ENCODE measurements at regions not wholly inside any gene's neighbourhood (a gene's known extent, or its start where the extent isn't known, plus 50 kb on each side); places are given as distances from the start of the nearest gene placed in this dataset.

DNA sequence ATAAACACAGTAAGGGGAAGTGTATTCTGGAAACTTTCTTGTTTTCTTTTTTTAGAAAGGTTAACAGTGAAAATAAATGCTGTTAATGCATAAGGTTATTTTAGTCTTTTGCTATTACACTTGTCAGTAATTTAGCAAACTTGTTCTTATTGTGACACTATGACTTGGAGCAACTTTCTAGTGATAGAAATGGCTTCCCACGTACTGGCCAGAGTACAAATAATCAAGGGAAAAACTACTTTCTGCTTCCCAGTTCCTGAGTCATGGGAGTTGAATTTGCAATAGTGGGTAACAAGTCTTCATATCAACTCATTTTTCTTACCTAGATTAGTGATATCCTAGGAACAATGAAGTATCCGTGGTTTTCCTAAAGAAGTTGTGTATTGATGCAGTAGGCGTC, 1072.3 kb downstream of the FLRT2 start:
- H3K9me3 ChIP-seq (ENCODE audit: insufficient read depth, low read length, severe bottlenecking) = no peaks in the 10 kb centered on the region
- H4K20me1 ChIP-seq (ENCODE audit: insufficient read depth, low read length) = no peaks in the 10 kb centered on the region
- no peaks in the 10 kb centered on the region for H3K79me2 ChIP-seq (ENCODE audit: insufficient read depth, low read length)
- ATAC-seq (ENCODE audit: insufficient read depth, low read depth) (no peak), DNase-seq (no peak)
- no peak overlapping the region for H3K9ac ChIP-seq (ENCODE audit: low read depth, low read length)
- TF ChIP-seq EZH2 (IDR thresholded peaks at IDR 0.05; ENCODE audit: borderline replicate concordance, low read depth, low read length, severe bottlenecking) = no peak
- TF ChIP-seq, protein P1, sequence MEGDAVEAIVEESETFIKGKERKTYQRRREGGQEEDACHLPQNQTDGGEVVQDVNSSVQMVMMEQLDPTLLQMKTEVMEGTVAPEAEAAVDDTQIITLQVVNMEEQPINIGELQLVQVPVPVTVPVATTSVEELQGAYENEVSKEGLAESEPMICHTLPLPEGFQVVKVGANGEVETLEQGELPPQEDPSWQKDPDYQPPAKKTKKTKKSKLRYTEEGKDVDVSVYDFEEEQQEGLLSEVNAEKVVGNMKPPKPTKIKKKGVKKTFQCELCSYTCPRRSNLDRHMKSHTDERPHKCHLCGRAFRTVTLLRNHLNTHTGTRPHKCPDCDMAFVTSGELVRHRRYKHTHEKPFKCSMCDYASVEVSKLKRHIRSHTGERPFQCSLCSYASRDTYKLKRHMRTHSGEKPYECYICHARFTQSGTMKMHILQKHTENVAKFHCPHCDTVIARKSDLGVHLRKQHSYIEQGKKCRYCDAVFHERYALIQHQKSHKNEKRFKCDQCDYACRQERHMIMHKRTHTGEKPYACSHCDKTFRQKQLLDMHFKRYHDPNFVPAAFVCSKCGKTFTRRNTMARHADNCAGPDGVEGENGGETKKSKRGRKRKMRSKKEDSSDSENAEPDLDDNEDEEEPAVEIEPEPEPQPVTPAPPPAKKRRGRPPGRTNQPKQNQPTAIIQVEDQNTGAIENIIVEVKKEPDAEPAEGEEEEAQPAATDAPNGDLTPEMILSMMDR (IDR thresholded peaks at IDR 0.05; ENCODE audit: borderline replicate concordance, extremely low read depth, low read length, poor library complexity, severe bottlenecking) = no peak
- no peak overlapping the region for H3K27ac ChIP-seq (ENCODE audit: low read length)
- H3K27me3 ChIP-seq (ENCODE audit: insufficient read depth, low read length, poor library complexity) = no peaks in the 10 kb centered on the region
- peaks cover 16% of the 10 kb centered on the region for H3K4me1 ChIP-seq (ENCODE audit: insufficient read depth, low read length)
- H3K4me3 ChIP-seq (ENCODE audit: low read depth in 1 of 2, low read length in 2 of 2) = no peak overlapping the region
- no peaks in the 10 kb centered on the region for H3K36me3 ChIP-seq (ENCODE audit: insufficient read depth, low read length)
- no peak overlapping the region for H3K4me2 ChIP-seq (ENCODE audit: insufficient read depth, low read length)
- no peak overlapping the region for H2AFZ ChIP-seq (ENCODE audit: low read depth, low read length)

DNA sequence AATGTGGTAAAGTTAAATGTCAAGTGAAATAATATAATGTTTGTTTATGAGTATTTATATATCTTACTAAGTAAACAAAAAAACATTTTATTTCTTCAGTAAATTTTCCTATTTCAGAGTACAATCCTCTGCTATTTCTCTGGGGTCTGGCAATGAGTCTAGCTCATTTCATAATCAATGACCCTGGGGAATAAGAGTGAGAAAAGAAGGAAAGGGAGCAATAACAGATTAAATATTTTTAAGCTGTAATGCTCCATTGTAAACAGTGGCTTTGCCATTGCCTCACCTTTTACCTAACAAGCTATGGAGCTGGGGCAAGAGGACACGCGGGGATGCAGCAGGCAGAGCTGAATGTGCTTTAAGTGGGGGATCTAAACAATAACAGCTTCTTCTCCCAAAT, 1071.9 kb downstream of the FLRT2 start:
- H3K4me1 ChIP-seq (ENCODE audit: insufficient read depth, low read length) = peaks cover 16% of the 10 kb centered on the region
- no peak overlapping the region for H3K4me3 ChIP-seq (ENCODE audit: low read depth in 1 of 2, low read length in 2 of 2)
- TF ChIP-seq, protein P1 (IDR thresholded peaks at IDR 0.05; ENCODE audit: borderline replicate concordance, extremely low read depth, low read length, poor library complexity, severe bottlenecking) = no peak
- TF ChIP-seq EZH2 (IDR thresholded peaks at IDR 0.05; ENCODE audit: borderline replicate concordance, low read depth, low read length, severe bottlenecking) = no peak
- H4K20me1 ChIP-seq (ENCODE audit: insufficient read depth, low read length) = no peaks in the 10 kb centered on the region
- H2AFZ ChIP-seq (ENCODE audit: low read depth, low read length) = no peak overlapping the region
- no peaks in the 10 kb centered on the region for H3K79me2 ChIP-seq (ENCODE audit: insufficient read depth, low read length)
- H3K9me3 ChIP-seq (ENCODE audit: insufficient read depth, low read length, severe bottlenecking) = no peaks in the 10 kb centered on the region
- ATAC-seq (ENCODE audit: insufficient read depth, low read depth) = no peak
- no peaks in the 10 kb centered on the region for H3K27me3 ChIP-seq (ENCODE audit: insufficient read depth, low read length, poor library complexity)
- H3K36me3 ChIP-seq (ENCODE audit: insufficient read depth, low read length) = no peaks in the 10 kb centered on the region
- H3K9ac ChIP-seq (ENCODE audit: low read depth, low read length) = no peak overlapping the region
- no peak overlapping the region for H3K27ac ChIP-seq (ENCODE audit: low read length)
- no peak overlapping the region for H3K4me2 ChIP-seq (ENCODE audit: insufficient read depth, low read length)
- DNase-seq = no peak

DNA sequence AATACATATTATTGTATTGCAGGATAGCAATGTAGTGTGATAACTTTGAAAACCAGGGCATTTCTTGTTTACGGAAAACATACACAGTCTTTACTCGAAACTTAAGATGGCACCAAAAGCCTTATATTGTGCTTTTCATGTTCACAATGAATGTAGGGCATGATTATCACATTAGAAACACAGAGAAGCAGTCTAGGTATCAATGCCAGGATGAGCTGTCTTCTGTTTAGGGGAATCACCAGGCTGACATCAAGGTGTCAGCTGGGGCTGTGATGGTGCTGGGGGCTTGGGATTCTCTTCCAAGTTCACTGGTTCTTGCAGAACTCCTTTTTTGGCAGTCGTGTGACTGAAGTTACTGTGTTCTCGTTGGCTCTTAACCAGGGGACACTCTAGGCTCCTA, 1067.3 kb downstream of the FLRT2 start:
- Histone ChIP-seq H2AFZ (ENCODE audit: low read depth, low read length) (no peak overlapping the region), H3K9me3 (ENCODE audit: insufficient read depth, low read length, severe bottlenecking) (no peaks in the 10 kb centered on the region), H4K20me1 (ENCODE audit: insufficient read depth, low read length) (no peaks in the 10 kb centered on the region), H3K79me2 (ENCODE audit: insufficient read depth, low read length) (no peaks in the 10 kb centered on the region), H3K4me3 (ENCODE audit: low read depth in 1 of 2, low read length in 2 of 2) (no peak overlapping the region), H3K4me1 (ENCODE audit: insufficient read depth, low read length) (no peaks in the 10 kb centered on the region), H3K9ac (ENCODE audit: low read depth, low read length) (no peak overlapping the region), H3K27me3 (ENCODE audit: insufficient read depth, low read length, poor library complexity) (no peaks in the 10 kb centered on the region), H3K27ac (ENCODE audit: low read length) (no peak overlapping the region), H3K36me3 (ENCODE audit: insufficient read depth, low read length) (no peaks in the 10 kb centered on the region), H3K4me2 (ENCODE audit: insufficient read depth, low read length) (no peak overlapping the region)
- ATAC-seq (ENCODE audit: insufficient read depth, low read depth) = no peak
- TF ChIP-seq EZH2 (IDR thresholded peaks at IDR 0.05; ENCODE audit: borderline replicate concordance, low read depth, low read length, severe bottlenecking) = no peak
- TF ChIP-seq, protein P1 (IDR thresholded peaks at IDR 0.05; ENCODE audit: borderline replicate concordance, extremely low read depth, low read length, poor library complexity, severe bottlenecking) = no peak
- DNase-seq = no peak

DNA sequence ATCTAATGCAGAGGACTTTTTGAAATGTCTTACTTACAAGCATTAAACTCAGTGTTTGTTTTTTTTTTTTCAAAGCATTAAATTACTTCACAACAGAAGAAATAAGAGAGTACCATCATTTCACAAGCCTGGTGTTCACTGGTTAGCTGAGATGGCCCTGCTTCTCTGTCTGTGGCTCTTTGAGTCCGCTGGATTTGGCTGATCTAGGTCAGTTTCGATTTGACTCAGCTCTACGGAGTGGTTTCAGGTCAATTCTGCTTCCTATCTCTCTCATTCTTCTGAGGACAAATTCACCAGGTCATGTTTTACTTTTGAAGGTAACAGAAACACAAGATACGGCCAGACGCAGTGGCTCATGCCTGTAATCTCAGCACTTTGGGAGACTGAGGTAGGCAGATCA, 1066.1 kb downstream of the FLRT2 start:
- H3K36me3 ChIP-seq (ENCODE audit: insufficient read depth, low read length) = no peaks in the 10 kb centered on the region
- no peaks in the 10 kb centered on the region for H3K27me3 ChIP-seq (ENCODE audit: insufficient read depth, low read length, poor library complexity)
- H3K27ac ChIP-seq (ENCODE audit: low read length) = no peak overlapping the region
- H3K4me1 ChIP-seq (ENCODE audit: insufficient read depth, low read length) = no peaks in the 10 kb centered on the region
- DNase-seq = no peak
- H3K9me3 ChIP-seq (ENCODE audit: insufficient read depth, low read length, severe bottlenecking) = no peaks in the 10 kb centered on the region
- ATAC-seq (ENCODE audit: insufficient read depth, low read depth) = no peak
- no peak overlapping the region for H2AFZ ChIP-seq (ENCODE audit: low read depth, low read length)
- no peak for TF ChIP-seq EZH2 (IDR thresholded peaks at IDR 0.05; ENCODE audit: borderline replicate concordance, low read depth, low read length, severe bottlenecking)
- TF ChIP-seq, protein P1 (IDR thresholded peaks at IDR 0.05; ENCODE audit: borderline replicate concordance, extremely low read depth, low read length, poor library complexity, severe bottlenecking) = no peak
- no peaks in the 10 kb centered on the region for H4K20me1 ChIP-seq (ENCODE audit: insufficient read depth, low read length)
- H3K4me3 ChIP-seq (ENCODE audit: low read depth in 1 of 2, low read length in 2 of 2) = no peak overlapping the region
- H3K79me2 ChIP-seq (ENCODE audit: insufficient read depth, low read length) = no peaks in the 10 kb centered on the region
- H3K4me2 ChIP-seq (ENCODE audit: insufficient read depth, low read length) = no peak overlapping the region
- no peak overlapping the region for H3K9ac ChIP-seq (ENCODE audit: low read depth, low read length)
